Hematopoietic multipotent progenitor cell treated with erythropoietin and hydrocortisone succinate and interleukin-3 and kit ligand, for 4 days (in vitro differentiated cells): ENCODE measurements at regions not wholly inside any gene's neighbourhood (a gene's known extent, or its start where the extent isn't known, plus 50 kb on each side); places are given as distances from the start of the nearest gene placed in this dataset.
"Not testable (repeated sequence)": the region's sequence is repeated elsewhere in the genome, so short reads cannot be mapped to it uniquely, and the experiment has no call there.

Experiments
- DNase-seq: peaks from one replicate; pipeline ENCODE4 v3.0.0-alpha.2; 2015

GRCh38 chr1:198408716-198409115 is 131.8 kb downstream of the ATP6V1G3 start:
- DNase-seq = no peak

- DNase-seq = not testable (repeated sequence)
Measured at GRCh38 chr1:198404632-198405031, 135.8 kb downstream of the ATP6V1G3 start.

GRCh38 chr1:198400063-198400462 is 140.4 kb downstream of the ATP6V1G3 start:
- no peak for DNase-seq

- DNase-seq = no peak
Measured at GRCh38 chr1:198399452-198399851, 141.0 kb downstream of the ATP6V1G3 start.

- no peak for DNase-seq
Measured at GRCh38 chr1:198397208-198397808, 143.2 kb downstream of the ATP6V1G3 start.

- no peak for DNase-seq
Measured at GRCh38 chr1:198391393-198392020, 149.0 kb downstream of the ATP6V1G3 start.

GRCh38 chr1:198387587-198387986 is 152.9 kb downstream of the ATP6V1G3 start:
- DNase-seq = no peak

GRCh38 chr1:198380275-198380674 is 160.2 kb downstream of the ATP6V1G3 start:
- DNase-seq = no peak

- DNase-seq = no peak
Measured at GRCh38 chr1:198377702-198378101, 162.8 kb downstream of the ATP6V1G3 start.

GRCh38 chr1:198374288-198374687 is 166.2 kb downstream of the ATP6V1G3 start:
- DNase-seq = no peak

GRCh38 chr1:198373376-198373775 is 167.1 kb downstream of the ATP6V1G3 start:
- no peak for DNase-seq
